K562 (cell line): ENCODE measurements at regions not wholly inside any gene's neighbourhood (a gene's known extent, or its start where the extent isn't known, plus 50 kb on each side); places are given as distances from the start of the nearest gene placed in this dataset.

Experiments used
- KDM5B ChIP-seq: fragments of 200-600 bp; sonication (generic); IDR thresholded peaks from 2 replicates; pipeline ENCODE4 v1.6.1; 2012; ENCODE audit warnings: low read depth, mild to moderate bottlenecking, moderate library complexity, low read length, control low read depth, inconsistent platforms; ENCODE audit not compliant: insufficient replicate concordance
- ZFX ChIP-seq: sonication (generic); formaldehyde crosslinking; IDR thresholded peaks from 2 replicates; pipeline ENCODE4 v1.8.0; 2022; ENCODE audit warnings: mild to moderate bottlenecking, missing genetic modification reagents, moderate library complexity
- ZKSCAN8 ChIP-seq: fragments of 200-800 bp; sonication (Bioruptor generic); IDR thresholded peaks from 2 replicates; pipeline ENCODE4 v1.6.1; 2016; ENCODE audit warnings: missing genetic modification characterization, missing compliant biosample characterization
- ZNF668 ChIP-seq: fragments of 250-450 bp; sonication (Bioruptor Pico); IDR thresholded peaks from 2 replicates; pipeline ENCODE4 v1.8.0; 2022; ENCODE audit warnings: mild to moderate bottlenecking, inconsistent platforms
- TF ChIP-seq, protein P1 (sequence below): IDR thresholded peaks from 3 replicates; pipeline ENCODE4 v1.6.1; 2011; ENCODE audit warnings: borderline replicate concordance, mild to moderate bottlenecking; ENCODE audit not compliant: insufficient read length, insufficient read depth

DNA sequence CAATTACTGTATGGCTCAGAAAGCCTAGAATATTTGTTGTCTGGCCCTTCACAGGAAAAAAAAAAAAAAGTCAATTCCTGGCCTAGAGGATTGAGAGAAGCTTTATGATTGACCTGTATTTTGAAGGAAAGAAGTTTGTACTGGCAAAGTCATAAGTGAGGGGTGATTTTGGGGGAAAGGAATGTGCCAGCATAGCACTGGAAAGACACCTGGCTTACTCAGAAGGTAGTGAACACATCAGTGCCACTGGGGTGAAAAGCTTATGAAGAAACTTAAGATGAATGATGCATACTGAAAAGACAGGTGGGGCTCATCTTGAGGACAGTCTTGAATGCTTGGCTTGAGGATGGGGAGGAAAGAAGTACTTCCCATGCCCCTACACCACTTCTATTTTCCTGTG is 127.9 kb upstream of the RASA1 start:
- TF ChIP-seq ZKSCAN8 (no peak), KDM5B (no peak), ZFX (CRISPR knock-in tag) (no peak), ZNF668 (CRISPR knock-in tag) (no peak)
- TF ChIP-seq, protein P1, sequence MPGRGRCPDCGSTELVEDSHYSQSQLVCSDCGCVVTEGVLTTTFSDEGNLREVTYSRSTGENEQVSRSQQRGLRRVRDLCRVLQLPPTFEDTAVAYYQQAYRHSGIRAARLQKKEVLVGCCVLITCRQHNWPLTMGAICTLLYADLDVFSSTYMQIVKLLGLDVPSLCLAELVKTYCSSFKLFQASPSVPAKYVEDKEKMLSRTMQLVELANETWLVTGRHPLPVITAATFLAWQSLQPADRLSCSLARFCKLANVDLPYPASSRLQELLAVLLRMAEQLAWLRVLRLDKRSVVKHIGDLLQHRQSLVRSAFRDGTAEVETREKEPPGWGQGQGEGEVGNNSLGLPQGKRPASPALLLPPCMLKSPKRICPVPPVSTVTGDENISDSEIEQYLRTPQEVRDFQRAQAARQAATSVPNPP, result no peak
